Adrenal gland (tissue), 9 donors: ENCODE measurements at regions not wholly inside any gene's neighbourhood (a gene's known extent, or its start where the extent isn't known, plus 50 kb on each side); places are given as distances from the start of the nearest gene placed in this dataset.

Source experiments
- DNase-seq, 7 donors: peaks; one replicate each; pipeline ENCODE4 v3.0.0-alpha.2; 2019 to 2020
- H3K27ac ChIP-seq, 5 donors: fragments of 200-600 bp; sonication (generic) in 4 of 5; 1 replicate in 3 of 5; 2 replicates in 2 of 5; pipeline versions ENCODE4 v1.5.1 to v1.8.0; 2016 to 2020; ENCODE audit warnings: mild to moderate bottlenecking in 1 of 5
- H3K27me3 ChIP-seq: fragments of 200-600 bp; 2 replicates; pipeline ENCODE4 v1.8.0; 2021
- H3K36me3 ChIP-seq, 2 donors: fragments of 200-600 bp; replicated peaks in 1 of 2; 1 replicate in 1 of 2; 2 replicates in 1 of 2; pipeline versions ENCODE4 v1.5.1 to v1.8.0; 2018 to 2022
- H3K4me1 ChIP-seq, 2 donors: fragments of 200-600 bp; replicated peaks in 1 of 2; 1 replicate in 1 of 2; 2 replicates in 1 of 2; pipeline versions ENCODE4 v1.5.1 to v1.8.0; 2018 to 2021
- H3K4me3 ChIP-seq, 4 donors: fragments of 200-600 bp; sonication (generic) in 3 of 4; one replicate each; pipeline ENCODE4 v1.5.1; 2016 to 2018
- H3K9me3 ChIP-seq, 3 donors: fragments of 200-600 bp; sonication (generic) in 1 of 3; replicated peaks in 1 of 3; 1 replicate in 2 of 3; 2 replicates in 1 of 3; pipeline versions ENCODE4 v1.5.1 to v1.8.0; 2016 to 2021
- POLR2A ChIP-seq, 2 donors: fragments of 450-650 bp; IDR thresholded peaks; one replicate each; pipeline ENCODE4 v1.6.1; 2017; ENCODE audit warnings: antibody characterized with exemption in 2 of 2, mild to moderate bottlenecking in 2 of 2, moderate library complexity in 1 of 2
- WGBS, 4 donors: extraction: QIAGEN DNeasy Blood & Tissue Kit in 2 of 4; methylation state at CpG; one replicate each; pipeline versions ENCODE4 v1.1.5 to v1.1.7; 2013 to 2017; 5-methylcytosine and 5-hydroxymethylcytosine counted together
- intact Hi-C, 2 donors: fragments of 100-400 bp; cut with DNase I; formaldehyde crosslinking; loops; one replicate each; pipeline versions ENCODE4 v1.14.1 to v1.15.0; 2022 to 2023
- TF ChIP-seq, protein P1 (sequence below), 6 experiments: fragments of 450-650 bp in 4 of 6; fragments of 200-600 bp in 2 of 6; sonication (generic) in 1 of 6; IDR thresholded peaks; 1 replicate in 5 of 6; 2 replicates in 1 of 6; pipeline versions ENCODE4 v1.5.1 to v1.8.0; 2016 to 2021; ENCODE audit warnings: antibody characterized with exemption in 6 of 6, mild to moderate bottlenecking in 2 of 6, moderate library complexity in 1 of 6
- donor health status: healthy with polysubstance abuse.
- donor health status: Bipolar disorder and iron deficiency.
- donor health status: DM: yes; HTN: yes; CAD: no.
- donor health status: DM: no; HTN: no; CAD: no.
- donor health status: DM: no; HTN: no; CAD: no.

DNA sequence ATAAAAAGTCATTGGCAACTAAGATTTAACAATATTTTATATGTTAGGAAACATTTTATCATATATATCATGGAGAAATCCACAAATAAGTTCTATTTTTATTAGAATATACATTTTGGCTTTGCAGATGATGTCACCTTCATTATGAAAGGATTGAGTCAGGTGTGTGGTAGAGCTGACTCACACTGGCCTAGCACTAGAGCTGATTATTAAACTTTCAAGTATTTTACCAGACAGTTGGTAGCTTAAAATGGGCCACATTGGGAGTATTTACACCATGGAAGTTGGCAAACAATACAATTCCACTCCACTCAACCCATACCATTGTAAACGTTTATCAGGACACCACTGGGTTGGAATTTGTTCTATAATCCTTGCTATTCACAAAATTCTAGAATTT is 1036.6 kb downstream of the TRHDE start:
- TF ChIP-seq, protein P1, sequence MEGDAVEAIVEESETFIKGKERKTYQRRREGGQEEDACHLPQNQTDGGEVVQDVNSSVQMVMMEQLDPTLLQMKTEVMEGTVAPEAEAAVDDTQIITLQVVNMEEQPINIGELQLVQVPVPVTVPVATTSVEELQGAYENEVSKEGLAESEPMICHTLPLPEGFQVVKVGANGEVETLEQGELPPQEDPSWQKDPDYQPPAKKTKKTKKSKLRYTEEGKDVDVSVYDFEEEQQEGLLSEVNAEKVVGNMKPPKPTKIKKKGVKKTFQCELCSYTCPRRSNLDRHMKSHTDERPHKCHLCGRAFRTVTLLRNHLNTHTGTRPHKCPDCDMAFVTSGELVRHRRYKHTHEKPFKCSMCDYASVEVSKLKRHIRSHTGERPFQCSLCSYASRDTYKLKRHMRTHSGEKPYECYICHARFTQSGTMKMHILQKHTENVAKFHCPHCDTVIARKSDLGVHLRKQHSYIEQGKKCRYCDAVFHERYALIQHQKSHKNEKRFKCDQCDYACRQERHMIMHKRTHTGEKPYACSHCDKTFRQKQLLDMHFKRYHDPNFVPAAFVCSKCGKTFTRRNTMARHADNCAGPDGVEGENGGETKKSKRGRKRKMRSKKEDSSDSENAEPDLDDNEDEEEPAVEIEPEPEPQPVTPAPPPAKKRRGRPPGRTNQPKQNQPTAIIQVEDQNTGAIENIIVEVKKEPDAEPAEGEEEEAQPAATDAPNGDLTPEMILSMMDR (IDR thresholded peaks at IDR 0.05): no peak
- TF ChIP-seq POLR2A (IDR thresholded peaks at IDR 0.05): no peak
- Histone ChIP-seq H3K36me3 (no peaks in the 10 kb centered on the region), H3K4me1 (no peaks in the 10 kb centered on the region), H3K27ac (no peak overlapping the region), H3K9me3 (no peaks in the 10 kb centered on the region), H3K27me3 (no peaks in the 10 kb centered on the region), H3K4me3 (no peak overlapping the region)
- intact Hi-C loops: no loop called here
- WGBS, 4 donors: 45 to 67% (median 57%) methylated on average over 1 of the region's 1 CpG
- DNase-seq: no peak

DNA sequence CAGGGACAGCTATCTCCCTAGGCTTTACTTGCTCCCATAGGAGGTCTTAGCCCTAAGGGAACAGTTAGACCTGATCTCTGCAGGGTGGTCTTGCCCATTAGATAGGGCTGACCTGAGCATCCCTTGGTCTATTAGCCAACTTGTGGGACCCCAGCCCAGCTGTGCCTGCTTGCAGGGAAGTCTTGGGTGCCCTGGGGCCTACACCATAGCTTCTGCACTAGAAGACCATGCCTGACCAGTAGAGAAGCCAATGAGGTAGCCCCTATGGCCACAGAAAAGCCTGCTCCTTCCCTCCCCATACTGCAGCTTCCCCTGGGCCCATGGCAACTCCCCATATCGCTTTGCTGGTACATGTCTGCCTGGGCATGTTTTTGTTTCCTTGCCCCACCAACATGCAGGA is 1049.1 kb downstream of the TRHDE start:
- Histone ChIP-seq H3K9me3 (peaks cover 0 to 6% (median 0%) of the 10 kb centered on the region in 3 donors), H3K4me3 (no peak overlapping the region), H3K4me1 (no peaks in the 10 kb centered on the region), H3K27ac (no peak overlapping the region), H3K36me3 (no peaks in the 10 kb centered on the region), H3K27me3 (no peaks in the 10 kb centered on the region)
- no peak for DNase-seq
- WGBS, 4 donors: 73 to 91% (median 85%) methylated on average over 1 of the region's 1 CpG
- TF ChIP-seq, protein P1 (IDR thresholded peaks at IDR 0.05): no peak
- TF ChIP-seq POLR2A (IDR thresholded peaks at IDR 0.05): no peak
- intact Hi-C loops: no loop called here

DNA sequence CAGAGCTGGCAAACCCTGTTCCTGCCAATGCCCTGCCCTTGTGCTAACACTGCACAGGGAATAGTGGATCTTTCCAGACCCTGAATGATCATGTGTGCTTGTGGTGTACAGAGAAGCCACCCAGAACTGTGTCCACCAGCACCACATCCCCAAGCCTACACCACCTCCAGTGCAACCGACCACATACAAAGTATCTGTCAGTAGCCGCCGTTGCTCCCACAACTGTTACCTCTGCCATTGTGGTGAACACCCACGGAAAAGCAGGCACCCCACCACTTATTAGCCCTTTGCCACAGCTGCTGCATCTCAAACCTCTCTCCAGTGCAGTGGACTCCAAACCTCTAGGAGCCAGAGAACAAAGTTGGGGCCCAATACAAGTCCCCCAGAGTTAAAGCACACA is 1049.6 kb downstream of the TRHDE start:
- Histone ChIP-seq H3K36me3 (no peaks in the 10 kb centered on the region), H3K4me3 (no peak overlapping the region), H3K27me3 (no peaks in the 10 kb centered on the region), H3K27ac (no peak overlapping the region), H3K9me3 (peaks cover 0 to 6% (median 0%) of the 10 kb centered on the region in 3 donors), H3K4me1 (no peaks in the 10 kb centered on the region)
- WGBS, 4 donors: 72 to 90% (median 86%) methylated on average over 4 of the region's 4 CpGs
- intact Hi-C loops: no loop called here
- DNase-seq: no peak
- no peak for TF ChIP-seq POLR2A (IDR thresholded peaks at IDR 0.05)
- TF ChIP-seq, protein P1 (IDR thresholded peaks at IDR 0.05): no peak

DNA sequence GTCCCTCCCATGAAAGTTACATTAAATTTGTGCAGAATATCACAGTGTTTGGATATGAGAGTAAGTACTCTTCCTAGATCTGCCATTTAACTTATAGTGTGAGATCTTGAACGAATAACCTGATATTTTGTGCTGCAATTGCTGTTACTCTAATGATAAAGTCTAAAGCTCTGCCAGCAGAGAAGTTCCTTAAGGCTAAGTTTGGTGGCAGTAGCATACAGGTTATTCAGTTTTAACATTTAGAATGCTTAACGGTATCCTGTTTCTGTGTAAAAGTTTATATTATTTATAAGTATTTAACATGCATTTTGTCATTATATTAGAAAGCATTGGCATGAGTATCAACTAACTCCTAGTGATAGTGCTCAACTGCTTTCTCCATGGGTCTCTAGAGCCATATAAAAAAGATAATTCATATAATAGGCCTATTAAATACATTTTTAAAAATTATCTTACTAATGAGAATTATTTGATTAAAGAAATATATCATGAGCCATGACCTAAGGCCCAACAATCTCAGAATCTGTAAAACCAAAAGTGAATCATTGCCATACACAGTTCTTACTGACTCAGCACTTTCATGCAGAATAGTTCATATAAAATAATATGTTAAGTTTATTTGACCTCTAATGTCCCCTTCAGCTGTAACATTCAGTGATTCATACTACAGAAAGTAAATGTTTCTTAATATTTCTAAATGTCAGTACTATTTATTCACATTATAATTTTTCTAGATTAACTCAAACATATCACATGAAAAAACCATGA is 1058.6 kb downstream of the TRHDE start:
- TF ChIP-seq POLR2A (IDR thresholded peaks at IDR 0.05): no peak
- TF ChIP-seq, protein P1 (IDR thresholded peaks at IDR 0.05): no peak
- Histone ChIP-seq H3K36me3 (no peaks in the 10 kb centered on the region), H3K4me3 (no peak overlapping the region), H3K27me3 (no peaks in the 10 kb centered on the region), H3K27ac (no peak overlapping the region), H3K4me1 (no peaks in the 10 kb centered on the region), H3K9me3 (no peaks in the 10 kb centered on the region)
- DNase-seq: no peak
- WGBS, 4 donors: 40 to 61% (median 53%) methylated on average over 2 of the region's 2 CpGs
- intact Hi-C loops: no loop called here
